WTC11 (cell line): ENCODE measurements at regions not wholly inside any gene's neighbourhood (a gene's known extent, or its start where the extent isn't known, plus 50 kb on each side); places are given as distances from the start of the nearest gene placed in this dataset.
"Not testable (repeated sequence)": the region's sequence is repeated elsewhere in the genome, so short reads cannot be mapped to it uniquely, and the experiment has no call there.

Experiments used
- ATAC-seq: fragments of 200-7000 bp; cut with Tn5 transposase; 2 replicates; pipeline ENCODE4 v1.10.0; 2021; ENCODE audit warnings: mild to moderate bottlenecking, moderate library complexity
- CTCF ChIA-PET: fragments of 300-600 bp; sonication (Branson Sonifier 250); formaldehyde crosslinking; loops from one replicate; lab custom pipeline; 2021; ENCODE audit warnings: antibody characterized with exemption; lab: Charles Lee
- POLR2A ChIA-PET: fragments of 350-600 bp; sonication (Branson Sonifier 250); formaldehyde crosslinking; loops from one replicate; lab custom pipeline; 2021; ENCODE audit warnings: antibody characterized with exemption; lab: Charles Lee
- DNase-seq: peaks from one replicate; pipeline ENCODE4 v3.0.0; 2021; ENCODE audit warnings: low spot score
- H3K27ac Mint-ChIP-seq: 2 replicates; pipeline ENCODE4 v1.8.0; 2021; ENCODE audit warnings: mixed read lengths
- H3K27me3 Mint-ChIP-seq: 2 replicates; pipeline ENCODE4 v1.8.0; 2021; ENCODE audit warnings: low read depth, mild to moderate bottlenecking, moderate library complexity, mixed read lengths
- H3K36me3 Mint-ChIP-seq: 2 replicates; pipeline ENCODE4 v1.8.0; 2021; ENCODE audit warnings: mixed read lengths
- H3K4me1 Mint-ChIP-seq: 2 replicates; pipeline ENCODE4 v1.8.0; 2022; ENCODE audit warnings: mixed read lengths
- H3K4me3 Mint-ChIP-seq: 2 replicates; pipeline ENCODE4 v1.8.0; 2021; ENCODE audit warnings: mild to moderate bottlenecking, moderate library complexity, mixed read lengths
- H3K9me3 Mint-ChIP-seq: 2 replicates; pipeline ENCODE4 v1.8.0; 2021; ENCODE audit warnings: mixed read lengths
- JUN ChIP-seq: sonication (generic); formaldehyde crosslinking; IDR thresholded peaks from 2 replicates; pipeline ENCODE4 v1.8.0; 2023; ENCODE audit warnings: mild to moderate bottlenecking, missing genetic modification reagents
- KAT7 ChIP-seq: sonication (generic); formaldehyde crosslinking; IDR thresholded peaks from 2 replicates; pipeline ENCODE4 v1.8.1; 2023; ENCODE audit warnings: missing genetic modification reagents, mild to moderate bottlenecking, borderline replicate concordance
- SMAD3 ChIP-seq: sonication (generic); formaldehyde crosslinking; IDR thresholded peaks from 2 replicates; pipeline ENCODE4 v1.8.0; 2022; ENCODE audit warnings: missing genetic modification reagents, mild to moderate bottlenecking, borderline replicate concordance
- SP1 ChIP-seq: sonication (generic); formaldehyde crosslinking; conservative IDR thresholded peaks from 2 replicates; pipeline ENCODE4 v1.8.1; 2022; ENCODE audit warnings: missing genetic modification reagents
- ZNF671 ChIP-seq: fragments of 250-450 bp; sonication (Bioruptor Pico); IDR thresholded peaks from 2 replicates; pipeline ENCODE4 v1.8.0; 2021; ENCODE audit warnings: mild to moderate bottlenecking
- TF ChIP-seq, protein P1 (sequence below): sonication (generic); formaldehyde crosslinking; IDR thresholded peaks from 2 replicates; pipeline ENCODE4 v1.8.0; 2022; ENCODE audit warnings: mild to moderate bottlenecking, missing genetic modification reagents
- TF ChIP-seq, protein P2 (sequence below): sonication (generic); formaldehyde crosslinking; IDR thresholded peaks from 2 replicates; pipeline ENCODE4 v1.8.1; 2023; ENCODE audit warnings: mild to moderate bottlenecking, missing genetic modification reagents
- TF ChIP-seq, protein P3 (sequence below): sonication (generic); formaldehyde crosslinking; IDR thresholded peaks from 2 replicates; pipeline ENCODE4 v1.8.0; 2022; ENCODE audit warnings: missing genetic modification reagents
- TF ChIP-seq, protein P4 (sequence below): sonication (generic); formaldehyde crosslinking; IDR thresholded peaks from 2 replicates; pipeline ENCODE4 v1.8.0; 2022; ENCODE audit warnings: mild to moderate bottlenecking, missing genetic modification reagents
- TF ChIP-seq, protein P5 (sequence below): fragments of 250-450 bp; sonication (Bioruptor Pico); IDR thresholded peaks from 2 replicates; pipeline ENCODE4 v1.9.0; 2021; ENCODE audit warnings: mild to moderate bottlenecking, borderline replicate concordance
- TF ChIP-seq, protein P6 (sequence below): sonication (generic); formaldehyde crosslinking; IDR thresholded peaks from 2 replicates; pipeline ENCODE4 v1.8.1; 2022; ENCODE audit warnings: mild to moderate bottlenecking, missing genetic modification reagents, moderate library complexity, borderline replicate concordance

DNA sequence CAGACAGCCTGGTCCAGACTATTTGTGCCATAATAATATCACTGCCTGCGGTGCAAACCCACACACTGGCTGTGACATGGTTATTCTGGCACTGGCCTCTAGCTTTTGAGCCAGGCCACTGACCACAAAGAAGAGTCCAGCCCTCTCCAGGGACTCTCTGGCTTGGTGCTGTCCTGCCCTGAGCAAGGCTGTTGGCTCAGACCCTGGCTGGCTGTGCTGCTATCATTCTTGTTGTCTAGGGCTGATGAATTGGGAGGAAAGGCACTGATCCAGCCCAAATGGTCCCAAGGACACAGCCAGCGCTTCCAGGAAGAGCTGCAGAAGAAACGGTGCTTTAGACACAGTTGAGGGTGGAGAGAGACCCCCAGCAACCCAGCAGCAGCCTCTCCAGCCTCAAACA is 80.8 kb downstream of the TMEM130 start:
- Mint-ChIP-seq H3K27ac (no peak overlapping the region), H3K9me3 (no peaks in the 10 kb centered on the region), H3K36me3 (no peaks in the 10 kb centered on the region), H3K27me3 (no peaks in the 10 kb centered on the region), H3K4me1 (no peaks in the 10 kb centered on the region), H3K4me3 (no peak overlapping the region)
- POLR2A ChIA-PET: no interaction called here
- DNase-seq: no peak
- TF ChIP-seq ZNF671 (CRISPR knock-in tag) (no peak), SMAD3 (CRISPR knock-in tag) (no peak), JUN (CRISPR knock-in tag) (no peak)
- TF ChIP-seq, protein P1, sequence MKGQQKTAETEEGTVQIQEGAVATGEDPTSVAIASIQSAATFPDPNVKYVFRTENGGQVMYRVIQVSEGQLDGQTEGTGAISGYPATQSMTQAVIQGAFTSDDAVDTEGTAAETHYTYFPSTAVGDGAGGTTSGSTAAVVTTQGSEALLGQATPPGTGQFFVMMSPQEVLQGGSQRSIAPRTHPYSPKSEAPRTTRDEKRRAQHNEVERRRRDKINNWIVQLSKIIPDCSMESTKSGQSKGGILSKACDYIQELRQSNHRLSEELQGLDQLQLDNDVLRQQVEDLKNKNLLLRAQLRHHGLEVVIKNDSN (CRISPR knock-in tag): no peak
- TF ChIP-seq, protein P2, sequence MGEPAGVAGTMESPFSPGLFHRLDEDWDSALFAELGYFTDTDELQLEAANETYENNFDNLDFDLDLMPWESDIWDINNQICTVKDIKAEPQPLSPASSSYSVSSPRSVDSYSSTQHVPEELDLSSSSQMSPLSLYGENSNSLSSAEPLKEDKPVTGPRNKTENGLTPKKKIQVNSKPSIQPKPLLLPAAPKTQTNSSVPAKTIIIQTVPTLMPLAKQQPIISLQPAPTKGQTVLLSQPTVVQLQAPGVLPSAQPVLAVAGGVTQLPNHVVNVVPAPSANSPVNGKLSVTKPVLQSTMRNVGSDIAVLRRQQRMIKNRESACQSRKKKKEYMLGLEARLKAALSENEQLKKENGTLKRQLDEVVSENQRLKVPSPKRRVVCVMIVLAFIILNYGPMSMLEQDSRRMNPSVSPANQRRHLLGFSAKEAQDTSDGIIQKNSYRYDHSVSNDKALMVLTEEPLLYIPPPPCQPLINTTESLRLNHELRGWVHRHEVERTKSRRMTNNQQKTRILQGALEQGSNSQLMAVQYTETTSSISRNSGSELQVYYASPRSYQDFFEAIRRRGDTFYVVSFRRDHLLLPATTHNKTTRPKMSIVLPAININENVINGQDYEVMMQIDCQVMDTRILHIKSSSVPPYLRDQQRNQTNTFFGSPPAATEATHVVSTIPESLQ (CRISPR knock-in tag): no peak
- CTCF ChIA-PET: no interaction called here
- no peak for ATAC-seq

DNA sequence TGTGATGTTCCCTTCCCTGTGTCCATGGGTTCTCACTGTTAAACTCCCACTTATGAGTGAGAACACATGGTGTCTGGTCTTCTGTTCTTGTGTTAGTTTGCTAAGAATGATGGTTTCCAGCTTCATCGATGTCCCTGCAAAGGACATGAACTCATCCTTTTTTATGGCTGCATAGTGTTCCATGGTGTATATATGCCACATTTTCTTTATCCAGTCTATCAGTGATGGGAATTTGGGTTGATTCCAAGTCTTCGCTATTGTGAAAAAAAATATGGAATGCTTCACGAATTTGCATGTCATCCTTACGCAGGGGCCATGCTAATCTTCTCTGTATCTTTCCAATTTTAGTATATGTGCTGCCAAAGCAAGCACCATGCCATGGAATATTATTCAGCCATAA is 75.4 kb downstream of the TMEM130 start:
- H3K27ac Mint-ChIP-seq, H3K4me1 Mint-ChIP-seq, ATAC-seq, DNase-seq, H3K36me3 Mint-ChIP-seq, H3K27me3 Mint-ChIP-seq, CTCF ChIA-PET, H3K9me3 Mint-ChIP-seq, POLR2A ChIA-PET, H3K4me3 Mint-ChIP-seq: not testable (repeated sequence)

DNA sequence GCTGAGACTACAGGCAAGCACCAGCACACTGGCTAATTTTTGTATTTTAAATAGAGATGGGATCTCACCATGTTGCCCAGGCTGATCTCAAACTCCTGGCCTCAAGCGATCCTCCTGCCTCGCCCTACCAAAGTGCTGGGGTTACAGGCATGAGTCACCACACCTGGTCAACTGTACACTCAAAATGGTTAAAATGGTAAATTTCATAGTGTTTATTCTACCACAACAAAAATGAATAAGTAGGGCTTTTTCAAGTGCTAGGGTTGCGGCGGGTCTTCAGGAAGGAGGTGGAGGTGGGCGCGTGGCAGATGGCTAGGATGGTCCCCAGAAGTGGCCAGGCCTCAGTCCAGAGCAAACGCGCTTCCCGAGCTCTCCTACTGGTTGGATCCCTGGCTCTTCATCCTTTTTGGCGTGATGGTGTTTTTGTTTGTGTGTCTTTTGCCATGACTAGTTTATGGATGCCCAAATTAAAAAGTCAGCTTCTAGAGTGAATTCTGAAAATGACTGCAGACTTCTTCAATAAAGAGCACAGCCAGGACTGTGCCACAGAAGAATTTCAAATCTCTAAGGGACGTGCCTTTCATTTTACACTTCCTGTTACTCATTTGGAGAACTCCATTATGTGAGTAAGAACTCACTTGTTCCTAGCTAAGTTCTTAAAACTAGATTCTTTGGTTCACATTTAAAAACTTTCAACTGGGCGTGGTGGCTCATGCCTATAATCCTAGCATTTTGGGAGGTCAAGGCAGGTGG is 73.9 kb downstream of the TMEM130 start:
- H3K9me3 Mint-ChIP-seq: peaks cover 17% of the 10 kb centered on the region
- TF ChIP-seq, protein P3, sequence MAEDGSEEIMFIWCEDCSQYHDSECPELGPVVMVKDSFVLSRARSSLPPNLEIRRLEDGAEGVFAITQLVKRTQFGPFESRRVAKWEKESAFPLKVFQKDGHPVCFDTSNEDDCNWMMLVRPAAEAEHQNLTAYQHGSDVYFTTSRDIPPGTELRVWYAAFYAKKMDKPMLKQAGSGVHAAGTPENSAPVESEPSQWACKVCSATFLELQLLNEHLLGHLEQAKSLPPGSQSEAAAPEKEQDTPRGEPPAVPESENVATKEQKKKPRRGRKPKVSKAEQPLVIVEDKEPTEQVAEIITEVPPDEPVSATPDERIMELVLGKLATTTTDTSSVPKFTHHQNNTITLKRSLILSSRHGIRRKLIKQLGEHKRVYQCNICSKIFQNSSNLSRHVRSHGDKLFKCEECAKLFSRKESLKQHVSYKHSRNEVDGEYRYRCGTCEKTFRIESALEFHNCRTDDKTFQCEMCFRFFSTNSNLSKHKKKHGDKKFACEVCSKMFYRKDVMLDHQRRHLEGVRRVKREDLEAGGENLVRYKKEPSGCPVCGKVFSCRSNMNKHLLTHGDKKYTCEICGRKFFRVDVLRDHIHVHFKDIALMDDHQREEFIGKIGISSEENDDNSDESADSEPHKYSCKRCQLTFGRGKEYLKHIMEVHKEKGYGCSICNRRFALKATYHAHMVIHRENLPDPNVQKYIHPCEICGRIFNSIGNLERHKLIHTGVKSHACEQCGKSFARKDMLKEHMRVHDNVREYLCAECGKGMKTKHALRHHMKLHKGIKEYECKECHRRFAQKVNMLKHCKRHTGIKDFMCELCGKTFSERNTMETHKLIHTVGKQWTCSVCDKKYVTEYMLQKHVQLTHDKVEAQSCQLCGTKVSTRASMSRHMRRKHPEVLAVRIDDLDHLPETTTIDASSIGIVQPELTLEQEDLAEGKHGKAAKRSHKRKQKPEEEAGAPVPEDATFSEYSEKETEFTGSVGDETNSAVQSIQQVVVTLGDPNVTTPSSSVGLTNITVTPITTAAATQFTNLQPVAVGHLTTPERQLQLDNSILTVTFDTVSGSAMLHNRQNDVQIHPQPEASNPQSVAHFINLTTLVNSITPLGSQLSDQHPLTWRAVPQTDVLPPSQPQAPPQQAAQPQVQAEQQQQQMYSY: no peak
- TF ChIP-seq, protein P4, sequence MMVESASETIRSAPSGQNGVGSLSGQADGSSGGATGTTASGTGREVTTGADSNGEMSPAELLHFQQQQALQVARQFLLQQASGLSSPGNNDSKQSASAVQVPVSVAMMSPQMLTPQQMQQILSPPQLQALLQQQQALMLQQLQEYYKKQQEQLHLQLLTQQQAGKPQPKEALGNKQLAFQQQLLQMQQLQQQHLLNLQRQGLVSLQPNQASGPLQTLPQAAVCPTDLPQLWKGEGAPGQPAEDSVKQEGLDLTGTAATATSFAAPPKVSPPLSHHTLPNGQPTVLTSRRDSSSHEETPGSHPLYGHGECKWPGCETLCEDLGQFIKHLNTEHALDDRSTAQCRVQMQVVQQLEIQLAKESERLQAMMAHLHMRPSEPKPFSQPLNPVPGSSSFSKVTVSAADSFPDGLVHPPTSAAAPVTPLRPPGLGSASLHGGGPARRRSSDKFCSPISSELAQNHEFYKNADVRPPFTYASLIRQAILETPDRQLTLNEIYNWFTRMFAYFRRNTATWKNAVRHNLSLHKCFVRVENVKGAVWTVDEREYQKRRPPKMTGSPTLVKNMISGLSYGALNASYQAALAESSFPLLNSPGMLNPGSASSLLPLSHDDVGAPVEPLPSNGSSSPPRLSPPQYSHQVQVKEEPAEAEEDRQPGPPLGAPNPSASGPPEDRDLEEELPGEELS: no peak
- TF ChIP-seq, protein P5, sequence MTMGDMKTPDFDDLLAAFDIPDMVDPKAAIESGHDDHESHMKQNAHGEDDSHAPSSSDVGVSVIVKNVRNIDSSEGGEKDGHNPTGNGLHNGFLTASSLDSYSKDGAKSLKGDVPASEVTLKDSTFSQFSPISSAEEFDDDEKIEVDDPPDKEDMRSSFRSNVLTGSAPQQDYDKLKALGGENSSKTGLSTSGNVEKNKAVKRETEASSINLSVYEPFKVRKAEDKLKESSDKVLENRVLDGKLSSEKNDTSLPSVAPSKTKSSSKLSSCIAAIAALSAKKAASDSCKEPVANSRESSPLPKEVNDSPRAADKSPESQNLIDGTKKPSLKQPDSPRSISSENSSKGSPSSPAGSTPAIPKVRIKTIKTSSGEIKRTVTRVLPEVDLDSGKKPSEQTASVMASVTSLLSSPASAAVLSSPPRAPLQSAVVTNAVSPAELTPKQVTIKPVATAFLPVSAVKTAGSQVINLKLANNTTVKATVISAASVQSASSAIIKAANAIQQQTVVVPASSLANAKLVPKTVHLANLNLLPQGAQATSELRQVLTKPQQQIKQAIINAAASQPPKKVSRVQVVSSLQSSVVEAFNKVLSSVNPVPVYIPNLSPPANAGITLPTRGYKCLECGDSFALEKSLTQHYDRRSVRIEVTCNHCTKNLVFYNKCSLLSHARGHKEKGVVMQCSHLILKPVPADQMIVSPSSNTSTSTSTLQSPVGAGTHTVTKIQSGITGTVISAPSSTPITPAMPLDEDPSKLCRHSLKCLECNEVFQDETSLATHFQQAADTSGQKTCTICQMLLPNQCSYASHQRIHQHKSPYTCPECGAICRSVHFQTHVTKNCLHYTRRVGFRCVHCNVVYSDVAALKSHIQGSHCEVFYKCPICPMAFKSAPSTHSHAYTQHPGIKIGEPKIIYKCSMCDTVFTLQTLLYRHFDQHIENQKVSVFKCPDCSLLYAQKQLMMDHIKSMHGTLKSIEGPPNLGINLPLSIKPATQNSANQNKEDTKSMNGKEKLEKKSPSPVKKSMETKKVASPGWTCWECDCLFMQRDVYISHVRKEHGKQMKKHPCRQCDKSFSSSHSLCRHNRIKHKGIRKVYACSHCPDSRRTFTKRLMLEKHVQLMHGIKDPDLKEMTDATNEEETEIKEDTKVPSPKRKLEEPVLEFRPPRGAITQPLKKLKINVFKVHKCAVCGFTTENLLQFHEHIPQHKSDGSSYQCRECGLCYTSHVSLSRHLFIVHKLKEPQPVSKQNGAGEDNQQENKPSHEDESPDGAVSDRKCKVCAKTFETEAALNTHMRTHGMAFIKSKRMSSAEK (CRISPR knock-in tag): no peak
- TF ChIP-seq SP1 (CRISPR knock-in tag) (no peak), KAT7 (CRISPR knock-in tag) (no peak)
- TF ChIP-seq, protein P6, sequence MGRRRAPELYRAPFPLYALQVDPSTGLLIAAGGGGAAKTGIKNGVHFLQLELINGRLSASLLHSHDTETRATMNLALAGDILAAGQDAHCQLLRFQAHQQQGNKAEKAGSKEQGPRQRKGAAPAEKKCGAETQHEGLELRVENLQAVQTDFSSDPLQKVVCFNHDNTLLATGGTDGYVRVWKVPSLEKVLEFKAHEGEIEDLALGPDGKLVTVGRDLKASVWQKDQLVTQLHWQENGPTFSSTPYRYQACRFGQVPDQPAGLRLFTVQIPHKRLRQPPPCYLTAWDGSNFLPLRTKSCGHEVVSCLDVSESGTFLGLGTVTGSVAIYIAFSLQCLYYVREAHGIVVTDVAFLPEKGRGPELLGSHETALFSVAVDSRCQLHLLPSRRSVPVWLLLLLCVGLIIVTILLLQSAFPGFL (CRISPR knock-in tag): no peak
- peaks cover 7% of the 10 kb centered on the region for H3K36me3 Mint-ChIP-seq
- H3K27ac Mint-ChIP-seq: no peak overlapping the region
- H3K4me3 Mint-ChIP-seq: no peak overlapping the region
- CTCF ChIA-PET: interaction anchor here (1.5 kb wide), 1 partner anchor 41 kb away, joined by 3 read pairs; no protein-coding TSS in a partner anchor
- no peaks in the 10 kb centered on the region for H3K4me1 Mint-ChIP-seq
- no peak for ATAC-seq
- no peaks in the 10 kb centered on the region; the same call in 1 of the 2 replicates for H3K27me3 Mint-ChIP-seq
- POLR2A ChIA-PET: no interaction called here
- no peak for DNase-seq
